DMS53 treated with DMSO at 0.1 percent for 48 hours (cell line): ENCODE measurements at regions not wholly inside any gene's neighbourhood (a gene's known extent, or its start where the extent isn't known, plus 50 kb on each side); places are given as distances from the start of the nearest gene placed in this dataset.

ENCODE experiments used
- DNase-seq: peaks from one replicate; lab custom pipeline; 2025; ENCODE audit not compliant: unreplicated experiment; lab: John Stamatoyannopoulos, UW

DNA sequence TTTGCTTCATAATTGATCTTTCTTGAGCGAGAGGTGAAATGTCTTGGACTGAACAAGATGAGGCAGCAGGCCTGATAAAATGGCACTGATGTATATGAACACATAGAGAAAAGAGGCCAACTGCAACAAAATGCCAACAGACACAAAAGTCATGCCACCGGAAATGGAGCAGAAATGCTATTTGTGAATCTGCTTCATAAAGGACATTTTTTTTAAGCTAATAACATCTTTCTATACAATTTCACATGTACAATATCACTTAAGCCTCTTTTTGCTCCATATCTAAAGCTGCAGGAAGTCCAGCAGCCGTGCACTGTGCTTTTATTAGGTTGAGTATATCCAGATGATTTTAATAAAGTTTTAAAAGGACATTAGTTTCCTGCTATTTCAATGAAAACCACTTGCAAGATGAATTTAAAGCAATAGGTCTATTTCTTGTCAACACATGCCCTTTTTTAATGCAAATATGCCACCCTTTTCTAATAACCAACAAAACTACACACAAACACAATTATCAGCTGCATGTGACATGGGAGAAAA, 169.2 kb upstream of the ADAMTS9 start:
- no peak for DNase-seq

DNA sequence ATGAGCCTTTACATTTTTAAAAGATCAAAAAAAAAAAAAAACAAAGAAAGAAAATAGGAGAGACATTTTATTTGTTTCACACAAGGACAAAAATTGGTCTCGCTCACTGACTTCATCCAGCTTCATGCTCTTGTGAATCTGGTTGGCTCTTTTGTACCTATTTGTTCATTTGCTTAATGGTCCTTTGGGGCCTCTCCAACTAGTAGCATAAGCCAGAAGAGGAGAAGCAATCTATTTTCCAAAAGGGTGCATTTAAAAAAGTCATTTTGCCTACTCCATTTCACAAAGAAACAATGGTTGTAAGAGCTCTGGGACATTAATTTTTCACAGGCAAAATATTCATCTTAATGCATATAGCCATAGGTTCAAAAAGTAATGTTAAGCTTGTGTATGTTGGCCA, 168.3 kb upstream of the ADAMTS9 start:
- no peak for DNase-seq

DNA sequence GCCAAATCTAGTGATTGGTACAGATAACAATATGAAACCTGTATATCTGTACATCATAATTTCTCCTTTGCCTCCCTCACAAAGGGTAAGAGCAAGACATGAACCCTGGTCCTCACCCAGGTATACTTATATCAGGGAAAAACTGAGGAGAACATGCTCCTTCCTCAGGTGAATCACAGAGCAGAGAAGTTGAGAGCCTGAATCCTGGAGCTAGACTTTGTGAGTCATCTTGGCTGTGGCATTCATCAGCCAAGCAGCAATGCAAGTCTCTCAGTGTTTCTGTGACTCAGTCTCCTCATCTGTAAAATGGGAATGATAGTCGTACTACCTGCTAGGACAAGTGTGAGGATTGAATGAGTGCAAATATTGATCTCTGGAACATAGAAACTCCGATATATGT, 165.7 kb upstream of the ADAMTS9 start:
- DNase-seq, result no peak

GRCh38 chr3:64852738-64853137, 164.9 kb upstream of the ADAMTS9 start:
- no peak for DNase-seq

GRCh38 chr3:64848822-64849221, 161.0 kb upstream of the ADAMTS9 start:
- DNase-seq, result no peak

DNA sequence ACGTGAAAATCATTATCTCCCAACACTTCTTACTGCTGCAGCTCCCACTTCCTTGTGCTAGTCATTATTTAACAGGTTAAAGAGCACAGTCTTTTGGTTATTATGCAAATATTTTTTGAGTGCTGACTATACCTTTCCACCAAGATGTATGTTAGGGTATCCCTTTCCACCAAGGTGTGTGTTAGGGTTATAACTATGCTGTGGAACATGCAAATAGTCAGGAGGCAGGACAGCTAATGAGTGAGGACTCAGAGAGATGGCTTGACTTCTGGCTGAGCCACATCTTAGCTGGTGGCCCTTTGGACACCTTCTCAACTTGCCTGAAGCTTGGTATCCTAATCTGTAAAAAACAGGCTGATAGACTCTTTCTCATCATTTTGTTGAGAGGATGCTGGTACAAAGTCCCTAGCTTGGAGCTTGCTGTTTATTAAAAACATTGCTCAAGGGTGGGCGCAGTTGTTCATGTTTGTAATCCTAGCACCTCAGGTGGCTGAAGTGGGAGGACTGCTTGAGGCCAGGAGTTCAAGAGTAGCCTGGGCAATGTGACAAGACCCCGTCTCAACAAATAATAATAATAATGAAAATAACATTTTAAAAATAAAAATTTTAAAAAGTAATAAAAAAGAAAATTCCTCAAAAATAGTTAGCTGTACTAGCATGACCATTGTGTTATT, 160.5 kb upstream of the ADAMTS9 start:
- DNase-seq, result no peak

- no peak for DNase-seq
Observed at GRCh38 chr3:64844558-64844957, 156.8 kb upstream of the ADAMTS9 start.

GRCh38 chr3:64837986-64838735, 150.4 kb upstream of the ADAMTS9 start:
- no peak for DNase-seq

- DNase-seq, result no peak
Observed at GRCh38 chr3:64837126-64837738, 149.4 kb upstream of the ADAMTS9 start.

DNA sequence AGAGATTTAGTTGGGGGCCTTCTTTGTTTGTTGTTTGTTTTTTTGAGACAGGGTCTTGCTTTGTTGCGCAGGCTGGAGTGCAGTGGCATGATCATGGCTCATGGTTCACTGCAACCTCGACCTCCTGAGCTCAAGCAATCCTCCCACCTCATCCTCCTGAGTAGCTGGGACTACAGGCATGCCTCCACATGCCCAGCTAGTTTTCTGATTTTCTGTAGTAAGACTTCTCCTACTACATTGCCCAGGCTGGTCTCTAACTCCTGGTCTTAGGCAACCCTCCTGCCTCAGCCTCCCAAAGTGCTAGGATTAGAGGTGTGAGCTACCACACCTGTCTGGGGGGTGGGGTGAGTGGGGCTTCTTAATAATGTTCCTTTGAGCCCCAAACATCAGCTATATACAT, 148.3 kb upstream of the ADAMTS9 start:
- no peak for DNase-seq

DNA sequence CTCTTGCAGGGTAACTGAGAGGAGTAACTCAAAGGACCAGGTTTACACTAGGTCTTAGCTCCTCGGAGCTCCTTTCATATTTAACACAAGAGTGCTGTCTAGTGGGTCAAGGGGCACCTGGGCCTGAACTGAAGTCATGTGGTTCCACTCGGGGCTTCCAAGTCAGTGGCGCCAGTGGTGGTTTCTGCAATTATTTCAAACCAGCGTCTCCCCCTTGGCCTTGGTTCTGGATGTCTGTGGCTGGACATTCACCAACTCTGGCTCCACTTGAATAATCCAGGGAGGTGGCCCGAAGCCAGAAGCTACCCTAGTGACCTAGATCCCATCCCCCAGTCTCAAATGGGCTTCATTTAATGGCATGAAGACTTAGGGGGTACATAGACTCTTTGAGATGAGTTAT, 144.3 kb upstream of the ADAMTS9 start:
- no peak for DNase-seq

GRCh38 chr3:64830681-64831080, 142.9 kb upstream of the ADAMTS9 start:
- no peak for DNase-seq

DNA sequence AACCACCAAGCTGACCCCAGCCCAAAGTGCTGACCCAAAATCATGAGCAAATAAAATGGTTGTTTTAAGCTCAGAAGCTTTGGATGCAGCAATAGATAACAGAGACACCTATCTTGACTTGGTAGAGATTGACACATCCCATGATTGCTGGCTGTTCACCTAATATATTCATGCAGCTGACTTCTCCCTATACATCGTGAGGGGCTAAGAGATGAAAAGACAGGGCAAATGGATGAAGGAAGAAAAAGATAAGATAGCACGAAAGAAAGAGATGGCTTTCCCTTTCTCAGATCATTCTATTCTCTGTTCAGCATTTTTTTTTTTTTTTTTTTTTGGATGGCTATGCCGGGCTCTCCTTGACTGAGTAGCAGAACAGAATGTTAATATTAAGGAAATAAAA, 141.5 kb upstream of the ADAMTS9 start:
- no peak for DNase-seq

DNA sequence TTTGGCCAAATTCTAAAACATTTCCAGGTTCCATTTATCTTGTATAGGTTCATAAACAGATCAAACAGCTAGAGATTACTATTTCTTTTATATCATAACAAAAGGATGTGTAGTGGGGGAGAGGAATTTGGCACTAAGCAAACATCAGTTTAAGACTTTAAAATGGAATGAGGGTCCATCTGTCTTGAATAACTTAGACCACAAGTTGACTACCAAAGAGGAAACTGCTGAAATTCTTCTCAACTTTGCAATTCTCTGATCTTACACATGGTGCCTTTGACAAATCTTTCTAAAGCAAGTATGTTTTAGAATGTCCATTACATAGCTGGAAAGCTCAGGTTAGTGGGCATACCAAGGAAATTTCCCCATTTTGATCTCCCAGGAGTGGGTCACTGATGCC, 140.5 kb upstream of the ADAMTS9 start:
- no peak for DNase-seq

- DNase-seq, result no peak
Observed at GRCh38 chr3:64827431-64827830, 139.6 kb upstream of the ADAMTS9 start.

DNA sequence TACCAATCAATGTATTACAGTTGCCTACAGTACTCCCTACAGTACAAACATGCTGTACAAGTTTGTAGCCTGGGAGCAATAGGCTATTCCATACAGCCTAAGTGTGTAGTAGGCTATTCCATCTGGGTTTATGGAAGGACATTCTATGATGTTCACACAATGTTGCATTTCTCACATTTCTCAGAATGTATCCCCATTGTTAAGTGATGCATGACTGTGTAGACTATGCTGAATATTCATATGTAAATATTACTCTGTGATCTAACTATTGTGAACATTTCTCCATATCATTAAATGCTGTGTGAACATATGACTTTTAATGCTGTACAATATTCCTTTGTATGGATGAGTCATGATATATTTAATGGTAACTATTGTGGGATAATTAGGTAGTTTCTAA, 139.2 kb upstream of the ADAMTS9 start:
- no peak for DNase-seq

DNA sequence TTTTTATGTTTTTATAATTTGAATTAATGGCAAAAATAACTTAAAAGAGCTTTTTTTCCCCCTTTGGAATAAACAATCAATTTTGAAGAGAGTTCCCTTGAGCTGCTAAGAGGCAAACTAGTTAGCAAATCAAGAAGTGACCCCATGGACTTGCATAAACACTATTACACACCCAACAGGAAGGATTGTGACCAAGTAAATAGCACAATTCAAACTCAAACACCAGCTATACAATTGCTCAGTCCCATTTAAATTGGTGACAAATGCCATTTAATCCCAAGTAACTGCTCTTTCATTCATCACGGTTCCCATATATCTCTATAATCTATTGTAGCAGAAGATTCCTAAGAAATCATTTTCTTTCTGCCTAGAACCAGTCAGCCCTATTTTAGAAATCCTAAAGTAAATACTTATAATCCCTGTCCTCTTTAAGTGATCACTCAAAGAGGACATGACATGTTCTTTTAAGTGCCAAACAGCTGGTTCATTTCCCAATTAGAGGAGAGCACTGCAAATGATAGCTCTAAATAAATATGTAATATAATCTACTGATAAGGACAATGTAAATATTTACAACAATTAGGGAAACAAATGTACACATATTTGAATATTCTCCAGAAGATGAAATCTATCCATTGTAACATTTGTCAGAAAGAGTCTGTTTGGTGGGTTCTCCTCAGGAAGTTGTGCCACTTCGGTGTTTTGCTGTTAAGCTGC, 137.8 kb upstream of the ADAMTS9 start:
- peak; percentile 61 for DNase-seq

- no peak for DNase-seq
Observed at GRCh38 chr3:64824394-64824909, 136.7 kb upstream of the ADAMTS9 start.

GRCh38 chr3:64818196-64818595, 130.4 kb upstream of the ADAMTS9 start:
- no peak for DNase-seq

- no peak for DNase-seq
Observed at GRCh38 chr3:64816355-64816754, 128.6 kb upstream of the ADAMTS9 start.

DNA sequence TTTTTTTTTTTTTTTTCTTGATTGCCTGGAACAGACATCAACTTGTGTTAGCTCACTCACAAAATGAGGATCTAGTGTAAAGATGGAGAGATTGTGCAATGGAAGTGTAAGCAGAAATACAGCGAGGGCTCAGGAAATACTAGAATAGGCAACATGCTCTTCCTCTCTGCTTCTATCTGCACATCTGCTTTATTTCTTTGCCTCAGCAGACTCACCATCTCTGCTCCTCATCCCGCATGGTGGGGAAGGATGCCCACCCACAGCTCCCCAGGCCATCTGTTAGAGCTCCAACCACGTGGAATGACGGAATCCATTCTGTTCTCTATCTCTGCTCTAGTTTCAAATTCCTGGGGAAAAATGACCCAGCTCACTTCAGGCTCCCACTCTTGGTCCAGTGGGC, 128.0 kb upstream of the ADAMTS9 start:
- DNase-seq, result no peak
